WTC11 (cell line): ENCODE measurements at regions not wholly inside any gene's neighbourhood (a gene's known extent, or its start where the extent isn't known, plus 50 kb on each side); places are given as distances from the start of the nearest gene placed in this dataset.

Source experiments
- ATAC-seq: fragments of 200-7000 bp; cut with Tn5 transposase; 2 replicates; pipeline ENCODE4 v1.10.0; 2021; ENCODE audit warnings: mild to moderate bottlenecking, moderate library complexity
- CTCF ChIA-PET: fragments of 300-600 bp; sonication (Branson Sonifier 250); formaldehyde crosslinking; loops from one replicate; lab custom pipeline; 2021; ENCODE audit warnings: antibody characterized with exemption; lab: Charles Lee
- POLR2A ChIA-PET: fragments of 350-600 bp; sonication (Branson Sonifier 250); formaldehyde crosslinking; loops from one replicate; lab custom pipeline; 2021; ENCODE audit warnings: antibody characterized with exemption; lab: Charles Lee
- DNase-seq: peaks from one replicate; pipeline ENCODE4 v3.0.0; 2021; ENCODE audit warnings: low spot score
- H3K27ac Mint-ChIP-seq: 2 replicates; pipeline ENCODE4 v1.8.0; 2021; ENCODE audit warnings: mixed read lengths
- H3K27me3 Mint-ChIP-seq: 2 replicates; pipeline ENCODE4 v1.8.0; 2021; ENCODE audit warnings: low read depth, mild to moderate bottlenecking, moderate library complexity, mixed read lengths
- H3K36me3 Mint-ChIP-seq: 2 replicates; pipeline ENCODE4 v1.8.0; 2021; ENCODE audit warnings: mixed read lengths
- H3K4me1 Mint-ChIP-seq: 2 replicates; pipeline ENCODE4 v1.8.0; 2022; ENCODE audit warnings: mixed read lengths
- H3K4me3 Mint-ChIP-seq: 2 replicates; pipeline ENCODE4 v1.8.0; 2021; ENCODE audit warnings: mild to moderate bottlenecking, moderate library complexity, mixed read lengths
- H3K9me3 Mint-ChIP-seq: 2 replicates; pipeline ENCODE4 v1.8.0; 2021; ENCODE audit warnings: mixed read lengths
- ESRRA ChIP-seq: sonication (generic); formaldehyde crosslinking; IDR thresholded peaks from 2 replicates; pipeline ENCODE4 v1.8.1; 2022; ENCODE audit warnings: mild to moderate bottlenecking, missing genetic modification reagents, borderline replicate concordance
- HMGA2 ChIP-seq: fragments of 250-450 bp; sonication (Bioruptor Pico); IDR thresholded peaks from 2 replicates; pipeline ENCODE4 v1.4.0; 2021; ENCODE audit warnings: mild to moderate bottlenecking, moderate library complexity
- MXD4 ChIP-seq: fragments of 250-450 bp; sonication (Bioruptor Pico); IDR thresholded peaks from 2 replicates; pipeline ENCODE4 v1.8.0; 2021; ENCODE audit warnings: mild to moderate bottlenecking, moderate library complexity, borderline replicate concordance
- NFATC4 ChIP-seq: fragments of 250-450 bp; sonication (Bioruptor Pico); IDR thresholded peaks from 2 replicates; pipeline ENCODE4 v1.9.0; 2021; ENCODE audit warnings: mild to moderate bottlenecking
- TCF7 ChIP-seq: sonication (generic); formaldehyde crosslinking; IDR thresholded peaks from 2 replicates; pipeline ENCODE4 v1.8.0; 2022; ENCODE audit warnings: mild to moderate bottlenecking, low read depth, missing genetic modification reagents, moderate library complexity
- ZNF423 ChIP-seq: fragments of 250-450 bp; sonication (Bioruptor Pico); IDR thresholded peaks from 2 replicates; pipeline ENCODE4 v2.1.2; 2022; ENCODE audit warnings: mild to moderate bottlenecking, moderate library complexity
- TF ChIP-seq, protein P1 (sequence below): sonication (generic); formaldehyde crosslinking; IDR thresholded peaks from 2 replicates; pipeline ENCODE4 v1.8.0; 2023; ENCODE audit warnings: missing genetic modification reagents
- TF ChIP-seq, protein P2 (sequence below): sonication (generic); formaldehyde crosslinking; IDR thresholded peaks from 2 replicates; pipeline ENCODE4 v1.8.1; 2023; ENCODE audit warnings: mild to moderate bottlenecking, missing genetic modification reagents, borderline replicate concordance
- TF ChIP-seq, protein P3 (sequence below): sonication (generic); formaldehyde crosslinking; IDR thresholded peaks from 2 replicates; pipeline ENCODE4 v1.8.1; 2022; ENCODE audit warnings: low read depth, mild to moderate bottlenecking, moderate library complexity, missing genetic modification reagents, borderline replicate concordance
- TF ChIP-seq, protein P4 (sequence below): fragments of 250-450 bp; sonication (Bioruptor Pico); IDR thresholded peaks from 2 replicates; pipeline ENCODE4 v1.9.0; 2021; ENCODE audit warnings: mild to moderate bottlenecking
- TF ChIP-seq, protein P5 (sequence below): sonication (generic); formaldehyde crosslinking; conservative IDR thresholded peaks from 2 replicates; pipeline ENCODE4 v1.8.1; 2023; ENCODE audit warnings: mild to moderate bottlenecking, low read depth, missing genetic modification reagents, moderate library complexity

DNA sequence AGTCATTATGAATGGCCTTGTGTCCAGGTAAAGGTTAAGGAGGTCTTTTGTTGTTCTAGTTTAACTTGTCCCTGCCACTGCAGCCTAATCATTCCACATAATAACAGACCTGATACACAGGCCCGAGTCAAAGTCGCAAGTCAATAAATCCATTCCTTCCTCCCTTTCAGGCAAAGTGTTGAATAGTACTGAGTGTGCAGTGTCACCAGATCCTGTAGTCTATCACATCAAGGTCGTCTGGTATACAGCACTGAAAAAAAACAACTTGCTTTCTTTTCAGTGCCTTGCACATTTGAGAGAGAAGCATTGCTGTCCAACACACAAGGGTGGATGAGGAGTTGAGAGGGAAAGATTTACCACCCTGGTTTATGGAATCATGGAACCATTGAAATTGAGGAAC, 606.2 kb downstream of the BCL11A start:
- POLR2A ChIA-PET, result no interaction called here
- no peaks in the 10 kb centered on the region for H3K36me3 Mint-ChIP-seq
- H3K4me3 Mint-ChIP-seq, result no peak overlapping the region
- no peaks in the 10 kb centered on the region for H3K27me3 Mint-ChIP-seq
- no peak for ATAC-seq
- no peak for DNase-seq
- no peaks in the 10 kb centered on the region for H3K4me1 Mint-ChIP-seq
- no peak overlapping the region for H3K27ac Mint-ChIP-seq
- CTCF ChIA-PET, result no interaction called here
- TF ChIP-seq ESRRA (no peak), HMGA2 (no peak), MXD4 (CRISPR knock-in tag) (no peak)
- TF ChIP-seq, protein P1, sequence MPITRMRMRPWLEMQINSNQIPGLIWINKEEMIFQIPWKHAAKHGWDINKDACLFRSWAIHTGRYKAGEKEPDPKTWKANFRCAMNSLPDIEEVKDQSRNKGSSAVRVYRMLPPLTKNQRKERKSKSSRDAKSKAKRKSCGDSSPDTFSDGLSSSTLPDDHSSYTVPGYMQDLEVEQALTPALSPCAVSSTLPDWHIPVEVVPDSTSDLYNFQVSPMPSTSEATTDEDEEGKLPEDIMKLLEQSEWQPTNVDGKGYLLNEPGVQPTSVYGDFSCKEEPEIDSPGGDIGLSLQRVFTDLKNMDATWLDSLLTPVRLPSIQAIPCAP (CRISPR knock-in tag), result no peak
- TF ChIP-seq, protein P2, sequence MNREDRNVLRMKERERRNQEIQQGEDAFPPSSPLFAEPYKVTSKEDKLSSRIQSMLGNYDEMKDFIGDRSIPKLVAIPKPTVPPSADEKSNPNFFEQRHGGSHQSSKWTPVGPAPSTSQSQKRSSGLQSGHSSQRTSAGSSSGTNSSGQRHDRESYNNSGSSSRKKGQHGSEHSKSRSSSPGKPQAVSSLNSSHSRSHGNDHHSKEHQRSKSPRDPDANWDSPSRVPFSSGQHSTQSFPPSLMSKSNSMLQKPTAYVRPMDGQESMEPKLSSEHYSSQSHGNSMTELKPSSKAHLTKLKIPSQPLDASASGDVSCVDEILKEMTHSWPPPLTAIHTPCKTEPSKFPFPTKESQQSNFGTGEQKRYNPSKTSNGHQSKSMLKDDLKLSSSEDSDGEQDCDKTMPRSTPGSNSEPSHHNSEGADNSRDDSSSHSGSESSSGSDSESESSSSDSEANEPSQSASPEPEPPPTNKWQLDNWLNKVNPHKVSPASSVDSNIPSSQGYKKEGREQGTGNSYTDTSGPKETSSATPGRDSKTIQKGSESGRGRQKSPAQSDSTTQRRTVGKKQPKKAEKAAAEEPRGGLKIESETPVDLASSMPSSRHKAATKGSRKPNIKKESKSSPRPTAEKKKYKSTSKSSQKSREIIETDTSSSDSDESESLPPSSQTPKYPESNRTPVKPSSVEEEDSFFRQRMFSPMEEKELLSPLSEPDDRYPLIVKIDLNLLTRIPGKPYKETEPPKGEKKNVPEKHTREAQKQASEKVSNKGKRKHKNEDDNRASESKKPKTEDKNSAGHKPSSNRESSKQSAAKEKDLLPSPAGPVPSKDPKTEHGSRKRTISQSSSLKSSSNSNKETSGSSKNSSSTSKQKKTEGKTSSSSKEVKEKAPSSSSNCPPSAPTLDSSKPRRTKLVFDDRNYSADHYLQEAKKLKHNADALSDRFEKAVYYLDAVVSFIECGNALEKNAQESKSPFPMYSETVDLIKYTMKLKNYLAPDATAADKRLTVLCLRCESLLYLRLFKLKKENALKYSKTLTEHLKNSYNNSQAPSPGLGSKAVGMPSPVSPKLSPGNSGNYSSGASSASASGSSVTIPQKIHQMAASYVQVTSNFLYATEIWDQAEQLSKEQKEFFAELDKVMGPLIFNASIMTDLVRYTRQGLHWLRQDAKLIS (CRISPR knock-in tag), result no peak
- TF ChIP-seq, protein P3, sequence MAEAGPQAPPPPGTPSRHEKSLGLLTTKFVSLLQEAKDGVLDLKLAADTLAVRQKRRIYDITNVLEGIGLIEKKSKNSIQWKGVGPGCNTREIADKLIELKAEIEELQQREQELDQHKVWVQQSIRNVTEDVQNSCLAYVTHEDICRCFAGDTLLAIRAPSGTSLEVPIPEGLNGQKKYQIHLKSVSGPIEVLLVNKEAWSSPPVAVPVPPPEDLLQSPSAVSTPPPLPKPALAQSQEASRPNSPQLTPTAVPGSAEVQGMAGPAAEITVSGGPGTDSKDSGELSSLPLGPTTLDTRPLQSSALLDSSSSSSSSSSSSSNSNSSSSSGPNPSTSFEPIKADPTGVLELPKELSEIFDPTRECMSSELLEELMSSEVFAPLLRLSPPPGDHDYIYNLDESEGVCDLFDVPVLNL (CRISPR knock-in tag), result no peak
- TF ChIP-seq, protein P4, sequence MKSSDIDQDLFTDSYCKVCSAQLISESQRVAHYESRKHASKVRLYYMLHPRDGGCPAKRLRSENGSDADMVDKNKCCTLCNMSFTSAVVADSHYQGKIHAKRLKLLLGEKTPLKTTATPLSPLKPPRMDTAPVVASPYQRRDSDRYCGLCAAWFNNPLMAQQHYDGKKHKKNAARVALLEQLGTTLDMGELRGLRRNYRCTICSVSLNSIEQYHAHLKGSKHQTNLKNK (CRISPR knock-in tag), result no peak
- TF ChIP-seq, protein P5, sequence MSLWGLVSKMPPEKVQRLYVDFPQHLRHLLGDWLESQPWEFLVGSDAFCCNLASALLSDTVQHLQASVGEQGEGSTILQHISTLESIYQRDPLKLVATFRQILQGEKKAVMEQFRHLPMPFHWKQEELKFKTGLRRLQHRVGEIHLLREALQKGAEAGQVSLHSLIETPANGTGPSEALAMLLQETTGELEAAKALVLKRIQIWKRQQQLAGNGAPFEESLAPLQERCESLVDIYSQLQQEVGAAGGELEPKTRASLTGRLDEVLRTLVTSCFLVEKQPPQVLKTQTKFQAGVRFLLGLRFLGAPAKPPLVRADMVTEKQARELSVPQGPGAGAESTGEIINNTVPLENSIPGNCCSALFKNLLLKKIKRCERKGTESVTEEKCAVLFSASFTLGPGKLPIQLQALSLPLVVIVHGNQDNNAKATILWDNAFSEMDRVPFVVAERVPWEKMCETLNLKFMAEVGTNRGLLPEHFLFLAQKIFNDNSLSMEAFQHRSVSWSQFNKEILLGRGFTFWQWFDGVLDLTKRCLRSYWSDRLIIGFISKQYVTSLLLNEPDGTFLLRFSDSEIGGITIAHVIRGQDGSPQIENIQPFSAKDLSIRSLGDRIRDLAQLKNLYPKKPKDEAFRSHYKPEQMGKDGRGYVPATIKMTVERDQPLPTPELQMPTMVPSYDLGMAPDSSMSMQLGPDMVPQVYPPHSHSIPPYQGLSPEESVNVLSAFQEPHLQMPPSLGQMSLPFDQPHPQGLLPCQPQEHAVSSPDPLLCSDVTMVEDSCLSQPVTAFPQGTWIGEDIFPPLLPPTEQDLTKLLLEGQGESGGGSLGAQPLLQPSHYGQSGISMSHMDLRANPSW (CRISPR knock-in tag), result no peak
- no peaks in the 10 kb centered on the region for H3K9me3 Mint-ChIP-seq

DNA sequence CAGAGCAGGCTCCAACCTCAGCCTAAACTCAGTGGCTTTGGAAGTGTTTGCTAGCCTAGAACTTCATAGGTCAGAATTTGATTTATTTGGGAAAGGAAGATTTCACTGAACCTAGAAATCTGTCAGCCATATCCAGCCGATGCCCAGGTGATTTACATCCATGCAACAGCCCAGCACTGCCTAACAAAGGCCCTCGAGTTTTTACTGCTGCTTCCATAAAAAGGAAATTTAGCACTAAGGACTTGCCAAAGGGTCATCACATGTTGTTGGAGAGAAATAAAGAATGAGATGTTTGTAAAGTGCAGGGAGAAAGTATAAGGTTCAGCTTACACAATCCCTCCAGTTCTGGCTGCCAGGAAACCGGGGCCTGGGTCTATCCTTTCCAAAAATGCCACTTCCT, 614.2 kb downstream of the BCL11A start:
- ATAC-seq, result no peak
- ChIA-PET CTCF (no interaction called here), POLR2A (no interaction called here)
- DNase-seq, result no peak
- Mint-ChIP-seq H3K4me3 (no peak overlapping the region), H3K9me3 (no peaks in the 10 kb centered on the region), H3K27me3 (no peaks in the 10 kb centered on the region), H3K27ac (no peak overlapping the region), H3K4me1 (peaks cover 4% of the 10 kb centered on the region), H3K36me3 (no peaks in the 10 kb centered on the region)
- TF ChIP-seq TCF7 (CRISPR knock-in tag), result no peak

DNA sequence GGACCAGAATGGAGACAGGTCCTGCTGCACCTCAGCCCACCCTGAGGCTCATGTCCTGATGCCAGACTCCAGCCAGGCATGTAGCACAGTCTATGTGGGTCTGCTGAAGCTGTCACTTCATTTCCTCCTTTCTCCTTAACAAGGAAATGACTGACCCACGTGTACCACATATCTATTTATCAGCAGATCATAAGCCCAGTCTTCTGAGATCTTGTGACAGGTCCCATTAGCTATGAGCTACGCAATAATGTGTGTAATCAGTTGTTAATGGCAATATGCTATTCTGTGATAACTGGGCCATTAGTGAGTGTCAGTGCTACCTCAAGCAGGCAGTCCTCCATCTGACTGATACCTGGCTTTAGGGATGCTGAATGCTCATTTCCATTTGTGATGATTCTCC, 615.3 kb downstream of the BCL11A start:
- POLR2A ChIA-PET, result no interaction called here
- H3K4me3 Mint-ChIP-seq, result no peak overlapping the region
- no peak overlapping the region for H3K27ac Mint-ChIP-seq
- ATAC-seq (no peak), DNase-seq (no peak)
- CTCF ChIA-PET, result interaction anchor here (0.6 kb wide), 1 partner anchor 48 kb away, joined by 3 read pairs; no protein-coding TSS in a partner anchor
- TF ChIP-seq ZNF423 (CRISPR knock-in tag) (no peak), NFATC4 (CRISPR knock-in tag) (no peak), ESRRA (no peak)
- no peaks in the 10 kb centered on the region for H3K9me3 Mint-ChIP-seq
- H3K4me1 Mint-ChIP-seq, result peaks cover 4% of the 10 kb centered on the region
- H3K36me3 Mint-ChIP-seq, result no peaks in the 10 kb centered on the region
- H3K27me3 Mint-ChIP-seq, result no peaks in the 10 kb centered on the region
